GM21717 (cell line): ENCODE measurements at regions not wholly inside any gene's neighbourhood (a gene's known extent, or its start where the extent isn't known, plus 50 kb on each side); places are given as distances from the start of the nearest gene placed in this dataset.

Experiments
- ATAC-seq: cut with Tn5 transposase; IDR thresholded peaks from one replicate; pipeline ENCODE4 v1.9.1; 2021; ENCODE audit warnings: mild to moderate bottlenecking, moderate library complexity; ENCODE audit not compliant: unreplicated experiment

GRCh38 chr13:48146122-48146521, 51.2 kb upstream of the MED4 start:
- ATAC-seq, result no peak
